Peyer's patch (tissue), 4 donors: ENCODE measurements at regions not wholly inside any gene's neighbourhood (a gene's known extent, or its start where the extent isn't known, plus 50 kb on each side); places are given as distances from the start of the nearest gene placed in this dataset.

ENCODE experiments used
- DNase-seq, 3 donors: peaks; one replicate each; pipeline ENCODE4 v3.0.0-alpha.2; 2017 to 2019
- H3K27ac ChIP-seq, 4 donors: fragments of 200-600 bp; sonication (generic); one replicate each; pipeline ENCODE4 v1.5.1; 2016 to 2019
- H3K27me3 ChIP-seq, 2 donors: fragments of 200-600 bp; sonication (generic); one replicate each; pipeline ENCODE4 v1.5.1; 2019
- H3K36me3 ChIP-seq, 3 donors: fragments of 200-600 bp; sonication (generic); one replicate each; pipeline ENCODE4 v1.5.1; 2016 to 2019
- H3K4me1 ChIP-seq, 4 donors: fragments of 200-600 bp; sonication (generic); one replicate each; pipeline ENCODE4 v1.5.1; 2016 to 2019
- H3K4me3 ChIP-seq, 4 donors: fragments of 200-600 bp; sonication (generic); 1 replicate in 3 of 4; 2 replicates in 1 of 4; pipeline ENCODE4 v1.5.1; 2016 to 2019; ENCODE audit warnings: mild to moderate bottlenecking in 1 of 4
- H3K9me3 ChIP-seq, 4 donors: fragments of 200-600 bp; sonication (generic); one replicate each; pipeline ENCODE4 v1.5.1; 2016 to 2019; ENCODE audit warnings: mild to moderate bottlenecking in 1 of 4
- CTCF ChIP-seq, 6 experiments: fragments of 450-650 bp in 4 of 6; fragments of 200-600 bp in 2 of 6; sonication (generic) in 1 of 6; IDR thresholded peaks; one replicate each; pipeline ENCODE4 v1.5.1; 2017 to 2019; ENCODE audit warnings: antibody characterized with exemption in 6 of 6, mild to moderate bottlenecking in 3 of 6, moderate library complexity in 1 of 6
- POLR2A ChIP-seq, 2 donors: fragments of 450-650 bp; IDR thresholded peaks; one replicate each; pipeline ENCODE4 v1.5.1; 2017; ENCODE audit warnings: antibody characterized with exemption in 2 of 2, mild to moderate bottlenecking in 2 of 2, moderate library complexity in 2 of 2

DNA sequence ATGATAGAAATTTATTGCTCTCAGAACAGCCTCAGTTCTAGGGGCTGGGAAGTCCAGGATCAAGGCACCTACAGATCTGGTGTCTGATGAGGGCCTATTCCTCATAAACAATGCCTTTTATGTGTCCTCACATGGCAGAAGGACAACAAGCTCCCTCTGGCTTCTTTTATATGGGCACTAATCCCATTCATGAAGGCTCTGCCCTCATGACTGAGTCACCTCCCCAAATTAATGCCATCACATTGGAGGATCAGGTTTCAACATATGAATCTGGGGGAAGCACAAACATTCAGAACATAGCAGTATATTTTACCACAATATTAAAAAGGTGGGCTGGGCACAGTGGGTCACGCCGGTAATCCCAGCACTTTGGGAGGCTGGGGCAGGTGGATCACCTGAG lies 58.5 kb upstream of the CCN6 start:
- Histone ChIP-seq H3K4me1 (peaks cover 0 to 10% (median 0%) of the 10 kb centered on the region in 4 donors), H3K9me3 (no peaks in the 10 kb centered on the region), H3K27me3 (no peaks in the 10 kb centered on the region), H3K4me3 (no peak overlapping the region), H3K36me3 (no peaks in the 10 kb centered on the region), H3K27ac (no peak overlapping the region)
- no peak for TF ChIP-seq POLR2A (IDR thresholded peaks at IDR 0.05)
- TF ChIP-seq CTCF (IDR thresholded peaks at IDR 0.05), result no peak
- no peak for DNase-seq

- Histone ChIP-seq H3K4me1 (peaks cover 0 to 10% (median 0%) of the 10 kb centered on the region in 4 donors), H3K36me3 (no peaks in the 10 kb centered on the region), H3K9me3 (no peaks in the 10 kb centered on the region), H3K4me3 (no peak overlapping the region), H3K27ac (no peak overlapping the region), H3K27me3 (no peaks in the 10 kb centered on the region)
- TF ChIP-seq CTCF (IDR thresholded peaks at IDR 0.05) (no peak), POLR2A (IDR thresholded peaks at IDR 0.05) (no peak)
- no peak for DNase-seq
These were observed 57.6 kb upstream of the CCN6 start for GRCh38 chr6:111996144-111996865.

DNA sequence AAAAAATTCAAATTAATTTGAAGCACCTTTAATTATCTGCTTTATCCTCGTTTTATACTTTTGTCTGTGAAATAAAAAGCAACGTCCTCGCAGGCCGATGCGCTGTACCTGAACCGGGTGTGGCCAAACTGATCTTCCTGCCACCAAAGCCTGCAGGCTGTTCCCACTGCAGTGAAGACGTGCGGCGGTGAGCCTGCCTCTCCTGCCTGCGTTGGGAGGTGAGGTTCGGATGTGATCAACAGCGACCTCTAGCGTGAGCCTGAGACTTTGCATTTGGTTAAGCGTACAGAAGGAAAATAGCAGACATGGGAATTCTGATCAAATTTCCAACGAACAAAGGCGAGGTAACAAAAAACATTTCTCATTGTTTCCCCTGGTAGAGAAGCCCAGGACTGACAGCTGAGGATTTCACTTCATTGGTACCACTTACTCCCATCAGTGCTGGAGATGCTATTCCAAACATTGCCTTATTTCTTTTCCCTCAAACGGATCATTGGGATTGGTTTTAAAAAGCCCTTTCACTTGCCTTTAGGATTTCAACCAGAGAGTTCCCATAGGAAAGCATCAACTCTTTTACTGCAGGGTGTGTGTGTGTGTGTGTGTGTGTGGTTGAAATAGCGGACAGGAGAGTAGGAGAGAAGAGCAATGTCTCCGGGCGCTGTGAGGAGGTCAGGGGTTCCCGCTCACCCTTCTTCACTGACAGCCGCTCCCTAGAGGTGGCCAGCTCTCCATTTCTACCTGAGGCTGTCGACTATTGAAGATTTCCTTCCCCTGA lies 56.6 kb upstream of the CCN6 start:
- Histone ChIP-seq H3K27ac (peak overlapping the region in 1 of 4 donors; percentile 15), H3K4me1 (peaks cover 0 to 10% (median 0%) of the 10 kb centered on the region in 4 donors)
- DNase-seq, result peak; percentile 73 to 90 (median 77)

DNA sequence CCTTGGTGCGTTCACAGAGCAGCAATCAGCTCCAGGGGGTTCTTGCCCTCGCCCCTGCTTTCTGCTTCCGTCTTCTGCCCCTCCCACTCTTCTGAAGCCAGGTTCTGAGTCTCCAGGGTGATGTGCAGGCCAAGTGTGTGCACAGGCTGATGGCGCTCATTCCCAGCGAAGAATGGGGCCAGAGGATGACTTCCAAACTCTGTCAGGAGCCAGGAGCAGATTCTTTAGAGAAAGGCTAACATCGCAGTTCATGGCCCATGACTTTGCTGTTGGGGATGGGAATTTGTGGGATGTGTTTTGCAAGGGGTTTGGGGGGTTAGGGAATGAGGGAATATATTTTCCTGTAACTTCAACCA lies 56.1 kb upstream of the CCN6 start:
- Histone ChIP-seq H3K4me1 (peaks cover 0 to 7% (median 0%) of the 10 kb centered on the region in 4 donors), H3K9me3 (no peaks in the 10 kb centered on the region), H3K27me3 (no peaks in the 10 kb centered on the region), H3K27ac (no peak overlapping the region), H3K36me3 (no peaks in the 10 kb centered on the region), H3K4me3 (no peak overlapping the region)
- TF ChIP-seq CTCF (IDR thresholded peaks at IDR 0.05) (no peak), POLR2A (IDR thresholded peaks at IDR 0.05) (no peak)
- no peak for DNase-seq

More for the DNA sequence above, 56.6 kb upstream of the CCN6 start:
- Histone ChIP-seq H3K27me3 (no peaks in the 10 kb centered on the region), H3K36me3 (no peaks in the 10 kb centered on the region), H3K9me3 (no peaks in the 10 kb centered on the region), H3K4me3 (no peak overlapping the region)
- peak; percentile 67 to 94 (median 88) for TF ChIP-seq CTCF (IDR thresholded peaks at IDR 0.05)
- no peak for TF ChIP-seq POLR2A (IDR thresholded peaks at IDR 0.05)

- no peak for TF ChIP-seq POLR2A (IDR thresholded peaks at IDR 0.05)
- no peak for TF ChIP-seq CTCF (IDR thresholded peaks at IDR 0.05)
- no peak overlapping the region for H3K27ac ChIP-seq
- no peaks in the 10 kb centered on the region for H3K4me1 ChIP-seq
- no peak overlapping the region for H3K4me3 ChIP-seq
- no peaks in the 10 kb centered on the region for H3K36me3 ChIP-seq
- H3K27me3 ChIP-seq, result no peaks in the 10 kb centered on the region
- no peaks in the 10 kb centered on the region for H3K9me3 ChIP-seq
- DNase-seq, result no peak
These were observed 51.6 kb upstream of the CCN6 start for GRCh38 chr6:112002307-112002706.
